K562 (cell line): ENCODE measurements at regions not wholly inside any gene's neighbourhood (a gene's known extent, or its start where the extent isn't known, plus 50 kb on each side); places are given as distances from the start of the nearest gene placed in this dataset.

Experiments used
- CBX5 ChIP-seq: IDR thresholded peaks from 2 replicates; pipeline ENCODE4 v1.6.1; 2014; ENCODE audit warnings: low read depth, borderline replicate concordance
- ELF1 ChIP-seq: fragments of 200-800 bp; sonication (Bioruptor generic); IDR thresholded peaks from 2 replicates; pipeline ENCODE4 v1.6.1; 2016; ENCODE audit warnings: missing genetic modification characterization, missing compliant biosample characterization
- HIVEP1 ChIP-seq: fragments of 250-450 bp; sonication (Bioruptor Pico); IDR thresholded peaks from 2 replicates; pipeline ENCODE4 v1.4.0; 2020; ENCODE audit warnings: mild to moderate bottlenecking
- NONO ChIP-seq, 2 experiments: fragments of 200-400 bp in 1 of 2; fragments of 450-650 bp in 1 of 2; formaldehyde crosslinking in 1 of 2; IDR thresholded peaks; 2 replicates each; pipeline ENCODE4 v1.6.1; 2017; ENCODE audit warnings: low read depth in 2 of 2, mild to moderate bottlenecking in 2 of 2, moderate library complexity in 2 of 2, low read length in 1 of 2
- PHF21A ChIP-seq: fragments of 450-650 bp; IDR thresholded peaks from 2 replicates; pipeline ENCODE4 v1.6.1; 2017; ENCODE audit warnings: low read depth, borderline replicate concordance
- PML ChIP-seq: IDR thresholded peaks from 2 replicates; pipeline ENCODE4 v1.6.1; 2012; ENCODE audit warnings: low read length, inconsistent platforms
- RBFOX2 ChIP-seq: fragments of 200-400 bp; formaldehyde crosslinking; IDR thresholded peaks from 2 replicates; pipeline ENCODE4 v1.6.1; 2017; ENCODE audit warnings: low read depth, mild to moderate bottlenecking, low read length, moderate library complexity
- SMAD1 ChIP-seq: fragments of 150-350 bp; IDR thresholded peaks from 2 replicates; pipeline ENCODE4 v1.6.1; 2014; ENCODE audit warnings: low read length, low read depth; ENCODE audit not compliant: partially characterized antibody
- ZBTB1 ChIP-seq: sonication (generic); formaldehyde crosslinking; IDR thresholded peaks from 2 replicates; pipeline ENCODE4 v1.8.1; 2023; ENCODE audit warnings: missing genetic modification reagents, low read depth, mild to moderate bottlenecking, borderline replicate concordance
- ZBTB17 ChIP-seq: fragments of 450-650 bp; formaldehyde crosslinking; IDR thresholded peaks from 2 replicates; pipeline ENCODE4 v1.4.0; 2020; ENCODE audit warnings: mild to moderate bottlenecking
- ZNF3 ChIP-seq: fragments of 250-450 bp; sonication (Bioruptor Pico); IDR thresholded peaks from 2 replicates; pipeline ENCODE4 v1.5.0; 2021; ENCODE audit warnings: mild to moderate bottlenecking, moderate library complexity
- ZNF511 ChIP-seq: sonication (generic); formaldehyde crosslinking; IDR thresholded peaks from 2 replicates; pipeline ENCODE4 v1.8.0; 2022; ENCODE audit warnings: mild to moderate bottlenecking, missing genetic modification reagents
- TF ChIP-seq, protein P1 (sequence below), 3 experiments: IDR thresholded peaks in 2 of 3; conservative IDR thresholded peaks in 1 of 3; 2 replicates each; pipeline ENCODE4 v1.5.1; 2011 to 2012; ENCODE audit warnings: low read length in 3 of 3, mild to moderate bottlenecking in 3 of 3, control low read depth in 2 of 3, improper control_type of control experiment in 1 of 3, inconsistent platforms in 1 of 3, low read depth in 1 of 3, mixed read lengths in 1 of 3, moderate library complexity in 1 of 3; ENCODE audit not compliant: insufficient read depth in 2 of 3

DNA sequence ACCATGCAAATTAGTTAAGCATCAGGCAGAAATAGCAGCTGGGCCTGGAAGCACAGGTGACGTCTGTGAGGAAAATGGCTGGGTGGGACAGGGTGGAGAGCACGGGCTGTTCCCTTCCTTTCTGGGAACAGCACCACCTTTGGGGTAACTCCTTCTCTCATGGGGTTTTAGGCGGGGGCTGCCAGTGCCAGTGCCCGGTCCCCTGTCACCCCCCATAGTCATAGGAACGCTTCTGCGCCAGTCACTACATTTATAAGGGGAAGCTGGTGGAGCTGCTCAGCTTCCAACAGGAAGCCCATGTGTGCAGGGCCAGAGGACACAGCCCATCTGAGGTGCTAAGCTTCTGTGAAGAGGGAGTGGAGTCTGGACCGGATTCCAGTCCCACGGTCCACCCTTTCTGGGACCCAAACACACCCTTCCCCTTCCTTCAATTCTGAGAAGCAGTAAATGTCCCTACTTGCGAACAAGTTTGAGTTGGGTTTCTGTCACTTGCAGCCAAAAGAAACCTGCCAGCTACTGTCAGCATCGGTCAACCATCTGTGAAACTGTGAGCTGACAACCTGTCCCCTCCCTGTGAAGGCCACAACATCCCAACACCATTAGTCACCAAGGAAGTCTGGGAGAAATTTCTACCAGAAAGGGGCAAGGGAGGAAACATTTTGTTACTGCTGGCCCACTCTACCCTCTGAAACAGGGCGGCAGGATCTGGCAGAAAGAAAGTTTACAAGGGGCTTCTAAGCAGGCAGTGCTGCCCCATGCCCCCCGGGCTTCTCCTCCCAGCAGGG is 86.0 kb upstream of the AMZ2 start:
- TF ChIP-seq RBFOX2 (no peak), ZBTB1 (no peak), ZNF3 (CRISPR knock-in tag) (no peak), SMAD1 (no peak), ZNF511 (no peak), NONO (IDR thresholded peaks at IDR 0.05; ENCODE audit: low read depth in 2 of 2, low read length in 1 of 2) (no peak), ZBTB17 (CRISPR knock-in tag) (no peak), ELF1 (tag) (no peak), HIVEP1 (no peak), CBX5 (no peak), PML (no peak), PHF21A (no peak)
- TF ChIP-seq, protein P1, sequence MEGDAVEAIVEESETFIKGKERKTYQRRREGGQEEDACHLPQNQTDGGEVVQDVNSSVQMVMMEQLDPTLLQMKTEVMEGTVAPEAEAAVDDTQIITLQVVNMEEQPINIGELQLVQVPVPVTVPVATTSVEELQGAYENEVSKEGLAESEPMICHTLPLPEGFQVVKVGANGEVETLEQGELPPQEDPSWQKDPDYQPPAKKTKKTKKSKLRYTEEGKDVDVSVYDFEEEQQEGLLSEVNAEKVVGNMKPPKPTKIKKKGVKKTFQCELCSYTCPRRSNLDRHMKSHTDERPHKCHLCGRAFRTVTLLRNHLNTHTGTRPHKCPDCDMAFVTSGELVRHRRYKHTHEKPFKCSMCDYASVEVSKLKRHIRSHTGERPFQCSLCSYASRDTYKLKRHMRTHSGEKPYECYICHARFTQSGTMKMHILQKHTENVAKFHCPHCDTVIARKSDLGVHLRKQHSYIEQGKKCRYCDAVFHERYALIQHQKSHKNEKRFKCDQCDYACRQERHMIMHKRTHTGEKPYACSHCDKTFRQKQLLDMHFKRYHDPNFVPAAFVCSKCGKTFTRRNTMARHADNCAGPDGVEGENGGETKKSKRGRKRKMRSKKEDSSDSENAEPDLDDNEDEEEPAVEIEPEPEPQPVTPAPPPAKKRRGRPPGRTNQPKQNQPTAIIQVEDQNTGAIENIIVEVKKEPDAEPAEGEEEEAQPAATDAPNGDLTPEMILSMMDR (IDR thresholded peaks at IDR 0.05 in 2 of 3, conservative IDR thresholded peaks at IDR 0.05 in 1 of 3; ENCODE audit: insufficient read depth in 2 of 3, low read depth in 1 of 3, low read length in 3 of 3): no peak
